Activated CD4-positive, alpha-beta T cell treated with anti-CD3 and anti-CD28 coated beads, Interleukin-2, amount 50 U/mL, for 1 hour (primary cell): ENCODE measurements at regions not wholly inside any gene's neighbourhood (a gene's known extent, or its start where the extent isn't known, plus 50 kb on each side); places are given as distances from the start of the nearest gene placed in this dataset.
"Not testable (repeated sequence)": the region's sequence is repeated elsewhere in the genome, so short reads cannot be mapped to it uniquely, and the experiment has no call there.

ENCODE experiments used
- DNase-seq: peaks from one replicate; pipeline ENCODE4 v3.0.0-alpha.2; 2020

GRCh38 chr9:7336356-7337065, 463.1 kb downstream of the DMAC1 start:
- DNase-seq: no peak

GRCh38 chr9:7333719-7334118, 465.9 kb downstream of the DMAC1 start:
- DNase-seq: no peak

GRCh38 chr9:7332780-7333179, 466.8 kb downstream of the DMAC1 start:
- no peak for DNase-seq

GRCh38 chr9:7328453-7328852, 471.1 kb downstream of the DMAC1 start:
- DNase-seq: no peak

- no peak for DNase-seq
These were observed 473.6 kb downstream of the DMAC1 start for GRCh38 chr9:7325995-7326394.

GRCh38 chr9:7324152-7324598, 475.4 kb downstream of the DMAC1 start:
- no peak for DNase-seq

GRCh38 chr9:7320841-7321240, 478.7 kb downstream of the DMAC1 start:
- DNase-seq: no peak

- DNase-seq: no peak
These were observed 479.4 kb downstream of the DMAC1 start for GRCh38 chr9:7320139-7320538.

GRCh38 chr9:7318920-7319319, 480.7 kb downstream of the DMAC1 start:
- DNase-seq: no peak

GRCh38 chr9:7316967-7317366, 482.6 kb downstream of the DMAC1 start:
- no peak for DNase-seq

GRCh38 chr9:7316166-7316795, 483.3 kb downstream of the DMAC1 start:
- no peak for DNase-seq

- DNase-seq: no peak
These were observed 483.8 kb downstream of the DMAC1 start for GRCh38 chr9:7315746-7316145.

- DNase-seq: no peak
These were observed 484.5 kb downstream of the DMAC1 start for GRCh38 chr9:7315116-7315515.

GRCh38 chr9:7313389-7313788, 486.2 kb downstream of the DMAC1 start:
- DNase-seq: no peak

GRCh38 chr9:7309051-7309450, 490.5 kb downstream of the DMAC1 start:
- not testable (repeated sequence) for DNase-seq

GRCh38 chr9:7305677-7306076, 493.9 kb downstream of the DMAC1 start:
- DNase-seq: no peak

GRCh38 chr9:7304627-7304995, 495.0 kb downstream of the DMAC1 start:
- DNase-seq: no peak

- no peak for DNase-seq
These were observed 495.5 kb downstream of the DMAC1 start for GRCh38 chr9:7303907-7304626.

GRCh38 chr9:7300484-7300883, 499.1 kb downstream of the DMAC1 start:
- no peak for DNase-seq

- no peak for DNase-seq
These were observed 501.5 kb downstream of the DMAC1 start for GRCh38 chr9:7298123-7298522.

- DNase-seq: no peak
These were observed 502.1 kb downstream of the DMAC1 start for GRCh38 chr9:7297521-7297920.

- no peak for DNase-seq
These were observed 506.5 kb downstream of the DMAC1 start for GRCh38 chr9:7293091-7293490.

- no peak for DNase-seq
These were observed 509.8 kb downstream of the DMAC1 start for GRCh38 chr9:7289773-7290172.

- DNase-seq: no peak
These were observed 511.6 kb downstream of the DMAC1 start for GRCh38 chr9:7287986-7288385.
